ENCODE measurements at regions not wholly inside any gene's neighbourhood (a gene's known extent, or its start where the extent isn't known, plus 50 kb on each side); places are given as distances from the start of the nearest gene placed in this dataset.

DNA sequence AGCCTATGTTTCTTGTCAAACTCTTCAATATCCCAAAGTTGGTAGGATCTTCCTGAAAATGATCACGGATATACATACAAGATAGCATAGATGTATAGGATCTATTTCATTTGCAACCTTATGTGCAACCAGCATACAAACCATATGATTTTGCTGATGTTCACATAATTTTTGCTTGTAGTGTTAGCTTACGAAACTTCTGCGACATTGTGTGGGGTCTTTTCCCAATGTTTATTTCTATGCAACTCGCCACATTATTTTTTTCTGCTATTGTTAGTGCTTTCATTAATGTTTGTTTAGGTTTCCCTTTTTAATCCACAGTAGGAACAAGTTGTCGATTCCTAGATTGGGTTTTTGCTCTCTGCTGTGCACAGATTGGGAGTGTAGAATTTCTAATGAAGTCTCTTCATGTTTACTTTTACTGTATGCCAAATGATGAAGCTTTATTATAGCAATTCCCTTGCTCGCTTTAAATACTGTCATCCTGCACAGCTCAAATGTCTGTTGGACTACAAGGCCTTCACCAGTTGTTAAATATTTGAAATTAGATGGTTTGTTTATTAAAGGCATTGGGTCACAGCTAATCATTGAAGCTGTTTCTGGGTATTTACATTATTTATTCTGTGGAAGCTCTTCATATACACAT is 257.6 kb upstream of the PCDH7 start:
- intact Hi-C loops (cut with DNase I): no loop called here
- ATAC-seq (no peak), DNase-seq (no peak)
- no peak overlapping the region for H3K4me3 ChIP-seq
- TF ChIP-seq, protein P1, sequence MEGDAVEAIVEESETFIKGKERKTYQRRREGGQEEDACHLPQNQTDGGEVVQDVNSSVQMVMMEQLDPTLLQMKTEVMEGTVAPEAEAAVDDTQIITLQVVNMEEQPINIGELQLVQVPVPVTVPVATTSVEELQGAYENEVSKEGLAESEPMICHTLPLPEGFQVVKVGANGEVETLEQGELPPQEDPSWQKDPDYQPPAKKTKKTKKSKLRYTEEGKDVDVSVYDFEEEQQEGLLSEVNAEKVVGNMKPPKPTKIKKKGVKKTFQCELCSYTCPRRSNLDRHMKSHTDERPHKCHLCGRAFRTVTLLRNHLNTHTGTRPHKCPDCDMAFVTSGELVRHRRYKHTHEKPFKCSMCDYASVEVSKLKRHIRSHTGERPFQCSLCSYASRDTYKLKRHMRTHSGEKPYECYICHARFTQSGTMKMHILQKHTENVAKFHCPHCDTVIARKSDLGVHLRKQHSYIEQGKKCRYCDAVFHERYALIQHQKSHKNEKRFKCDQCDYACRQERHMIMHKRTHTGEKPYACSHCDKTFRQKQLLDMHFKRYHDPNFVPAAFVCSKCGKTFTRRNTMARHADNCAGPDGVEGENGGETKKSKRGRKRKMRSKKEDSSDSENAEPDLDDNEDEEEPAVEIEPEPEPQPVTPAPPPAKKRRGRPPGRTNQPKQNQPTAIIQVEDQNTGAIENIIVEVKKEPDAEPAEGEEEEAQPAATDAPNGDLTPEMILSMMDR (IDR thresholded peaks at IDR 0.05): no peak
- no peaks in the 10 kb centered on the region for H3K9me3 ChIP-seq
- no peaks in the 10 kb centered on the region for H3K4me1 ChIP-seq
- H3K36me3 ChIP-seq: no peaks in the 10 kb centered on the region
- H3K27me3 ChIP-seq (ENCODE audit: low read depth): no peaks in the 10 kb centered on the region
- no peak overlapping the region for H3K27ac ChIP-seq

DNA sequence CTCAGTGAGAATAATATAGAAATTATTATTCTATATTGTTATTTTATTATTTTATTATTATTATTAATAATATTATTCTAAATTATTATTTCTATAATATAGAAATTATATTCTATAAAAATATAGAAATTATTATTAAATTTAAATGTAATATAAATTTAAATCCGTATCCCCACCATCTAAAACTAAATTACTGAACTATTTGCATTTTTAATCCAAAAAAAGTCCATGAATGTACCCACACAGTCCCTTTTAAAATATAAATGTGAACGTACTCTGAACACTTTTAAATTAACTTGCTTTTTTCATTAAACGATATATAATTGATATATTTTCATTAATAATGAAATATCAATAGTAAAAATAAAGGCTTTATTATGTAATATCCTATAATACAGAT is 248.3 kb upstream of the PCDH7 start:
- H3K27me3 ChIP-seq (ENCODE audit: low read depth): no peaks in the 10 kb centered on the region
- no peaks in the 10 kb centered on the region for H3K4me1 ChIP-seq
- no peaks in the 10 kb centered on the region for H3K36me3 ChIP-seq
- ATAC-seq: no peak
- no peaks in the 10 kb centered on the region for H3K9me3 ChIP-seq
- intact Hi-C loops (cut with DNase I): no loop called here
- no peak overlapping the region for H3K27ac ChIP-seq
- H3K4me3 ChIP-seq: no peak overlapping the region
- TF ChIP-seq, protein P1 (IDR thresholded peaks at IDR 0.05): no peak
- no peak for DNase-seq

DNA sequence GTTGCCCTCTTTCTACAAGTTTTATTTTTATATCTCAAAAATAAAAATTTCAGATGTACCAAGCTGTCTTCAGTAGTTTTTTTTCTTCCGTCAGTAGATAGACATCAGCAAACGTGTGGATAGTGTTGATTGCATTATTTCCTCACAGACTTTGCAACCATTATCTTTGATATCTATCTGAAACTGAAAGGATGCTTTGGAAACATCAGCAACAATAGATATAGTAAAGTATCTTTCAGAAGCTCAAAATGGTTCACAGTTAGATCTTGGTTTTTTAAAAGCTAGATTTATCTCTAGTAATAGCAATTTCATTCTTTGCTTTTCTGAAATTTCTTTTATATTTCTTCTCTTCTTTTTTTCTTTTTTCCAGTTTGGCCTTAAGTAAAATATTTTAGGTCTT is 246.9 kb upstream of the PCDH7 start:
- Histone ChIP-seq H3K4me1 (no peaks in the 10 kb centered on the region), H3K4me3 (no peak overlapping the region), H3K27me3 (ENCODE audit: low read depth) (no peaks in the 10 kb centered on the region), H3K9me3 (no peaks in the 10 kb centered on the region), H3K36me3 (no peaks in the 10 kb centered on the region), H3K27ac (no peak overlapping the region)
- DNase-seq: no peak
- intact Hi-C loops (cut with DNase I): no loop called here
- no peak for ATAC-seq
- TF ChIP-seq, protein P1 (IDR thresholded peaks at IDR 0.05): no peak

DNA sequence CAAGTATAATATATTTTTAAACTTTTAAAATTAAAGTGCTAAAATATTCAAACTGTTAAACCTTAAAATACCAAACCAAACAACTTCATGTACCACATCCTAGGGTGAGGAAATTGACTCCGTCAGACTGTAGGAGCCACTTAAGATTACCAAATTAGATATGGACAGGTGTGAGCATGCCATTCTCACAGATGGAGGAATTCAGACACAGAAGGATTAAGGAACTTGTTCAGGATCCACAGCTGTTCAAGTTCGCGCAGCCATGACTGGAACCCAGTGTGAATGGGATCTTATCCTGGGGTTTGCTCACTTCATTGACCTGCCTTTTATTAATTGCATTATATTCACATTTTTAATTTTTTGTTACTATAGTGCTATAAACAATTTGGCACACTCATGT is 224.9 kb upstream of the PCDH7 start:
- no peaks in the 10 kb centered on the region for H3K4me1 ChIP-seq
- DNase-seq: no peak
- H3K9me3 ChIP-seq: no peaks in the 10 kb centered on the region
- H3K27me3 ChIP-seq (ENCODE audit: low read depth): no peaks in the 10 kb centered on the region
- no peaks in the 10 kb centered on the region for H3K36me3 ChIP-seq
- no peak overlapping the region for H3K4me3 ChIP-seq
- ATAC-seq: no peak
- TF ChIP-seq, protein P1 (IDR thresholded peaks at IDR 0.05): no peak
- H3K27ac ChIP-seq: no peak overlapping the region
- intact Hi-C loops (cut with DNase I): no loop called here

DNA sequence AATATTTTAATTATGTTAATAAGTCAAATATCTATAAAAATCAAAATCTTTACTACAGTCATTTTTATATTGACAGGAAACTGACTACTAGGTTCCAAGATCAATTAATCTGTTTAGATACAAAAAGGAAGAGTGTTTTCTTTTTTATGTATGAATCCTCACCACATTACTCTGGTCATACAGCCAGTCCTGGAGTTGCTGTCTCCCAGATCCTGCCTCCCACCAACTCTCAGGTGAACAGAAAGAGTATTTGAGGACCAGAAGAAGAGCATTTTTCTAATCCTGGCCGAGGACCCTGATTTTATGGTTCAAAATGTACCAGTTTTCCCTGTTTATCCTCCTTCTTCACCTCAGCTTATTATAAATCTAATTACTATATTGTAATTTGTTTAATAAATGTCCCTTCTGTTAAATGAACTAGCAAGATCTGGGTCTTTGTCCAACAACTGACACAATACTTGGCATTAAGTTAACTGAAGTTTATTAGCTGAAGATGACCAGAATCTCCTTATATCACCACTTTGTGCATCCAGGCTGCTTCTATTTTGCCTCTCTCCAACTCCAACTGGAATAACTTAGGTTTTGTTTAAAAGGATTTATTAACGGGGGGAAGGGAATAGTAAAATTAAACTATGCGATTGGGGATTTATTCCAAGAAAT is 224.4 kb upstream of the PCDH7 start:
- H3K9me3 ChIP-seq: no peaks in the 10 kb centered on the region
- H3K27me3 ChIP-seq (ENCODE audit: low read depth): no peaks in the 10 kb centered on the region

More for the DNA sequence above, 224.4 kb upstream of the PCDH7 start:
- Histone ChIP-seq H3K4me1 (no peaks in the 10 kb centered on the region), H3K36me3 (no peaks in the 10 kb centered on the region), H3K27ac (no peak overlapping the region), H3K4me3 (no peak overlapping the region)
- intact Hi-C loops (cut with DNase I): no loop called here
- TF ChIP-seq, protein P1 (IDR thresholded peaks at IDR 0.05): no peak
- ATAC-seq (no peak), DNase-seq (no peak)

Measured in lower lobe of right lung (tissue), 2 donors.